ENCODE measurements at regions not wholly inside any gene's neighbourhood (a gene's known extent, or its start where the extent isn't known, plus 50 kb on each side); places are given as distances from the start of the nearest gene placed in this dataset.
"Not testable (repeated sequence)": the region's sequence is repeated elsewhere in the genome, so short reads cannot be mapped to it uniquely, and the experiment has no call there.

- H3K36me3 ChIP-seq (replicated peaks): no peaks in the 10 kb centered on the region
- H3K4me3 ChIP-seq: no peak overlapping the region
Observed at GRCh38 chr6:121593011-121593641, 157.7 kb downstream of the GJA1 start.

GRCh38 chr6:121594053-121594452 is 158.6 kb downstream of the GJA1 start:
- no peak for DNase-seq (ENCODE audit: low spot score in 2 of 2)
- H3K4me1 ChIP-seq: no peaks in the 10 kb centered on the region
- in situ Hi-C loops (cut with MboI; ENCODE audit: low sequenced_read_pairs): no loop called here
- no peaks in the 10 kb centered on the region for H3K9me3 ChIP-seq
- no peaks in the 10 kb centered on the region for H3K36me3 ChIP-seq (replicated peaks)
- H3K27me3 ChIP-seq (ENCODE audit: low read depth): no peaks in the 10 kb centered on the region
- H3K4me3 ChIP-seq: no peak overlapping the region

More at GRCh38 chr6:121593011-121593641, 157.7 kb downstream of the GJA1 start:
- H3K27me3 ChIP-seq (ENCODE audit: low read depth): no peaks in the 10 kb centered on the region
- in situ Hi-C loops (cut with MboI; ENCODE audit: low sequenced_read_pairs): no loop called here
- H3K9me3 ChIP-seq: no peaks in the 10 kb centered on the region
- DNase-seq (ENCODE audit: low spot score in 2 of 2): no peak
- H3K4me1 ChIP-seq: no peaks in the 10 kb centered on the region

- Histone ChIP-seq H3K4me1 (no peaks in the 10 kb centered on the region), H3K9me3 (no peaks in the 10 kb centered on the region), H3K4me3 (no peak overlapping the region), H3K36me3 (replicated peaks) (no peaks in the 10 kb centered on the region), H3K27me3 (ENCODE audit: low read depth) (no peaks in the 10 kb centered on the region)
- in situ Hi-C loops (cut with MboI; ENCODE audit: low sequenced_read_pairs): no loop called here
- no peak for DNase-seq (ENCODE audit: low spot score in 2 of 2)
Observed at GRCh38 chr6:121595646-121596045, 160.2 kb downstream of the GJA1 start.

- DNase-seq (ENCODE audit: low spot score in 2 of 2): no peak
- H3K4me1 ChIP-seq: no peaks in the 10 kb centered on the region
- H3K27me3 ChIP-seq (ENCODE audit: low read depth): no peaks in the 10 kb centered on the region
- no peak overlapping the region for H3K4me3 ChIP-seq
- H3K36me3 ChIP-seq (replicated peaks): no peaks in the 10 kb centered on the region
- no peaks in the 10 kb centered on the region for H3K9me3 ChIP-seq
- in situ Hi-C loops (cut with MboI; ENCODE audit: low sequenced_read_pairs): no loop called here
Observed at GRCh38 chr6:121596441-121596840, 161.0 kb downstream of the GJA1 start.

- DNase-seq (ENCODE audit: low spot score in 2 of 2): no peak
- in situ Hi-C loops (cut with MboI; ENCODE audit: low sequenced_read_pairs): no loop called here
- no peak overlapping the region for H3K4me3 ChIP-seq
- H3K4me1 ChIP-seq: no peaks in the 10 kb centered on the region
- no peaks in the 10 kb centered on the region for H3K9me3 ChIP-seq
- no peaks in the 10 kb centered on the region for H3K36me3 ChIP-seq (replicated peaks)
- no peaks in the 10 kb centered on the region for H3K27me3 ChIP-seq (ENCODE audit: low read depth)
Observed at GRCh38 chr6:121597654-121598053, 162.2 kb downstream of the GJA1 start.

- in situ Hi-C loops (cut with MboI; ENCODE audit: low sequenced_read_pairs): not testable (repeated sequence)
Observed at GRCh38 chr6:121599331-121599730, 163.9 kb downstream of the GJA1 start.

GRCh38 chr6:121600389-121601168 is 165.1 kb downstream of the GJA1 start:
- in situ Hi-C loops (cut with MboI; ENCODE audit: low sequenced_read_pairs): no loop called here
- DNase-seq (ENCODE audit: low spot score in 2 of 2): no peak
- Histone ChIP-seq H3K36me3 (replicated peaks) (no peaks in the 10 kb centered on the region), H3K9me3 (no peaks in the 10 kb centered on the region), H3K4me3 (no peak overlapping the region), H3K27me3 (ENCODE audit: low read depth) (no peaks in the 10 kb centered on the region), H3K4me1 (no peaks in the 10 kb centered on the region)

More at GRCh38 chr6:121599331-121599730, 163.9 kb downstream of the GJA1 start:
- not testable (repeated sequence) for H3K27me3 ChIP-seq (ENCODE audit: low read depth); H3K9me3 ChIP-seq; DNase-seq (ENCODE audit: low spot score in 2 of 2); H3K4me3 ChIP-seq; H3K4me1 ChIP-seq; H3K36me3 ChIP-seq (replicated peaks)

- in situ Hi-C loops (cut with MboI; ENCODE audit: low sequenced_read_pairs): no loop called here
- no peak for DNase-seq (ENCODE audit: low spot score in 2 of 2)
- Histone ChIP-seq H3K9me3 (no peaks in the 10 kb centered on the region), H3K27me3 (ENCODE audit: low read depth) (no peaks in the 10 kb centered on the region), H3K4me1 (no peaks in the 10 kb centered on the region), H3K36me3 (replicated peaks) (no peaks in the 10 kb centered on the region), H3K4me3 (no peak overlapping the region)
Observed at GRCh38 chr6:121603486-121603885, 168.0 kb downstream of the GJA1 start.

- no peaks in the 10 kb centered on the region for H3K36me3 ChIP-seq (replicated peaks)
- H3K9me3 ChIP-seq: no peaks in the 10 kb centered on the region
- no peaks in the 10 kb centered on the region for H3K4me1 ChIP-seq
- no peak overlapping the region for H3K4me3 ChIP-seq
- no peaks in the 10 kb centered on the region for H3K27me3 ChIP-seq (ENCODE audit: low read depth)
- no peak for DNase-seq (ENCODE audit: low spot score in 2 of 2)
- in situ Hi-C loops (cut with MboI; ENCODE audit: low sequenced_read_pairs): no loop called here
Observed at GRCh38 chr6:121607721-121608120, 172.3 kb downstream of the GJA1 start.

- in situ Hi-C loops (cut with MboI; ENCODE audit: low sequenced_read_pairs): no loop called here
- DNase-seq (ENCODE audit: low spot score in 2 of 2): no peak
- H3K4me1 ChIP-seq: no peaks in the 10 kb centered on the region
Observed at GRCh38 chr6:121608270-121608669, 172.8 kb downstream of the GJA1 start.

GRCh38 chr6:121609281-121609680 is 173.8 kb downstream of the GJA1 start:
- in situ Hi-C loops (cut with MboI; ENCODE audit: low sequenced_read_pairs): no loop called here
- no peaks in the 10 kb centered on the region for H3K4me1 ChIP-seq
- no peaks in the 10 kb centered on the region for H3K9me3 ChIP-seq
- no peak overlapping the region for H3K4me3 ChIP-seq
- no peaks in the 10 kb centered on the region for H3K27me3 ChIP-seq (ENCODE audit: low read depth)
- DNase-seq (ENCODE audit: low spot score in 2 of 2): no peak
- H3K36me3 ChIP-seq (replicated peaks): no peaks in the 10 kb centered on the region

More at GRCh38 chr6:121608270-121608669, 172.8 kb downstream of the GJA1 start:
- Histone ChIP-seq H3K9me3 (no peaks in the 10 kb centered on the region), H3K36me3 (replicated peaks) (no peaks in the 10 kb centered on the region), H3K27me3 (ENCODE audit: low read depth) (no peaks in the 10 kb centered on the region), H3K4me3 (no peak overlapping the region)

GRCh38 chr6:121612927-121613326 is 177.5 kb downstream of the GJA1 start:
- in situ Hi-C loops (cut with MboI; ENCODE audit: low sequenced_read_pairs): no loop called here
- H3K27me3 ChIP-seq (ENCODE audit: low read depth): no peaks in the 10 kb centered on the region; the same call in 1 of the 2 replicates
- H3K4me3 ChIP-seq: no peak overlapping the region
- no peaks in the 10 kb centered on the region for H3K36me3 ChIP-seq (replicated peaks)
- no peak for DNase-seq (ENCODE audit: low spot score in 2 of 2)
- H3K9me3 ChIP-seq: no peaks in the 10 kb centered on the region
- no peaks in the 10 kb centered on the region for H3K4me1 ChIP-seq

GRCh38 chr6:121614115-121614514 is 178.7 kb downstream of the GJA1 start:
- Histone ChIP-seq H3K9me3 (no peaks in the 10 kb centered on the region), H3K27me3 (ENCODE audit: low read depth) (no peaks in the 10 kb centered on the region; the same call in 1 of the 2 replicates), H3K4me3 (no peak overlapping the region), H3K4me1 (no peaks in the 10 kb centered on the region), H3K36me3 (replicated peaks) (no peaks in the 10 kb centered on the region)
- in situ Hi-C loops (cut with MboI; ENCODE audit: low sequenced_read_pairs): no loop called here
- DNase-seq (ENCODE audit: low spot score in 2 of 2): no peak

- Histone ChIP-seq H3K36me3 (replicated peaks) (no peaks in the 10 kb centered on the region), H3K4me3 (no peak overlapping the region), H3K4me1 (no peaks in the 10 kb centered on the region), H3K9me3 (no peaks in the 10 kb centered on the region), H3K27me3 (ENCODE audit: low read depth) (no peaks in the 10 kb centered on the region; the same call in 1 of the 2 replicates)
- in situ Hi-C loops (cut with MboI; ENCODE audit: low sequenced_read_pairs): no loop called here
- no peak for DNase-seq (ENCODE audit: low spot score in 2 of 2)
Observed at GRCh38 chr6:121615493-121615892, 180.0 kb downstream of the GJA1 start.

Measured in HAP-1 (cell line).